PFSK-1 (cell line): ENCODE measurements at regions not wholly inside any gene's neighbourhood (a gene's known extent, or its start where the extent isn't known, plus 50 kb on each side); places are given as distances from the start of the nearest gene placed in this dataset.

Experiments
- TAF1 ChIP-seq: IDR thresholded peaks from 2 replicates; pipeline ENCODE4 v1.6.1; 2012; ENCODE audit warnings: low read length, control low read depth, borderline replicate concordance; ENCODE audit not compliant: insufficient read depth
- TF ChIP-seq, protein P1 (sequence below), 2 experiments: IDR thresholded peaks; 2 replicates each; pipeline versions ENCODE4 v1.6.1 to v1.8.0; 2011 to 2012; ENCODE audit warnings: low read depth in 2 of 2, low read length in 2 of 2, control low read depth in 1 of 2, inconsistent platforms in 1 of 2, mild to moderate bottlenecking in 1 of 2, moderate library complexity in 1 of 2; ENCODE audit not compliant: insufficient read depth in 1 of 2

DNA sequence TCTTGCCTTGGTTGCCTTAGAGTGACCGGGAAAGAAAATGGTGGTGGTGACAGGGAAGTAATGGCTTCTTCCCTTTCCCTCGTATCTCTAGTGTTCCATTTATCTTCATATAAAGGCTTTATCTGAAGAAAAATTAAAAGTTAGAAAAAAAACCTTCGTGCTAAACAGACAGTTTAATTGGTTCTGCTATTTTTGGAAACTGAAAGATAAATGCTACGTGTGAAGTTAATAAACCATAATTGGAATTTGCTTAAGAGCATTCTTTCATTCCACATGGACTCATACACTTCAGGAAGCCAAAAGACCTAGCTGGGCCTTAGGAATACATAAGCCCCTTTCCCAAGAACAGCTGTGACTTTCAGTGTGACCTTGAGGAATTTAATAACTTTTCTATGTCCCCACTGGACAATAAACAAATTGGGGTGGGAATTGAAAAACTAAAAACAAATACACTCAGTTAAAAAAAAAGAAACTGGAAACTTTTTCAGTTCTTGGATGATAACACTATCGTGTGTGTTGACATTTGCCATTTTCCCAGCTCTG lies 818.8 kb upstream of the WWC1 start:
- no peak for TF ChIP-seq TAF1
- TF ChIP-seq, protein P1, sequence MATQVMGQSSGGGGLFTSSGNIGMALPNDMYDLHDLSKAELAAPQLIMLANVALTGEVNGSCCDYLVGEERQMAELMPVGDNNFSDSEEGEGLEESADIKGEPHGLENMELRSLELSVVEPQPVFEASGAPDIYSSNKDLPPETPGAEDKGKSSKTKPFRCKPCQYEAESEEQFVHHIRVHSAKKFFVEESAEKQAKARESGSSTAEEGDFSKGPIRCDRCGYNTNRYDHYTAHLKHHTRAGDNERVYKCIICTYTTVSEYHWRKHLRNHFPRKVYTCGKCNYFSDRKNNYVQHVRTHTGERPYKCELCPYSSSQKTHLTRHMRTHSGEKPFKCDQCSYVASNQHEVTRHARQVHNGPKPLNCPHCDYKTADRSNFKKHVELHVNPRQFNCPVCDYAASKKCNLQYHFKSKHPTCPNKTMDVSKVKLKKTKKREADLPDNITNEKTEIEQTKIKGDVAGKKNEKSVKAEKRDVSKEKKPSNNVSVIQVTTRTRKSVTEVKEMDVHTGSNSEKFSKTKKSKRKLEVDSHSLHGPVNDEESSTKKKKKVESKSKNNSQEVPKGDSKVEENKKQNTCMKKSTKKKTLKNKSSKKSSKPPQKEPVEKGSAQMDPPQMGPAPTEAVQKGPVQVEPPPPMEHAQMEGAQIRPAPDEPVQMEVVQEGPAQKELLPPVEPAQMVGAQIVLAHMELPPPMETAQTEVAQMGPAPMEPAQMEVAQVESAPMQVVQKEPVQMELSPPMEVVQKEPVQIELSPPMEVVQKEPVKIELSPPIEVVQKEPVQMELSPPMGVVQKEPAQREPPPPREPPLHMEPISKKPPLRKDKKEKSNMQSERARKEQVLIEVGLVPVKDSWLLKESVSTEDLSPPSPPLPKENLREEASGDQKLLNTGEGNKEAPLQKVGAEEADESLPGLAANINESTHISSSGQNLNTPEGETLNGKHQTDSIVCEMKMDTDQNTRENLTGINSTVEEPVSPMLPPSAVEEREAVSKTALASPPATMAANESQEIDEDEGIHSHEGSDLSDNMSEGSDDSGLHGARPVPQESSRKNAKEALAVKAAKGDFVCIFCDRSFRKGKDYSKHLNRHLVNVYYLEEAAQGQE (IDR thresholded peaks at IDR 0.05; ENCODE audit: insufficient read depth in 1 of 2, low read depth in 2 of 2, low read length in 2 of 2): no peak
